Middle frontal gyrus (tissue), 1 donor: ENCODE measurements at regions not wholly inside any gene's neighbourhood (a gene's known extent, or its start where the extent isn't known, plus 50 kb on each side); places are given as distances from the start of the nearest gene placed in this dataset.

Experiments used
- DNase-seq: peaks from one replicate; pipeline ENCODE4 v3.0.0-alpha.2; 2015; ENCODE audit warnings: low spot score; ENCODE audit errors: extremely low spot score

- no peak for DNase-seq
Measured at GRCh38 chr18:37764541-37765288, 199.1 kb upstream of the CELF4 start.

GRCh38 chr18:37762076-37762621, 196.6 kb upstream of the CELF4 start:
- DNase-seq = peak; percentile 8

- DNase-seq = no peak
Measured at GRCh38 chr18:37754141-37754540, 188.5 kb upstream of the CELF4 start.

- DNase-seq = no peak
Measured at GRCh38 chr18:37742436-37742835, 176.8 kb upstream of the CELF4 start.

GRCh38 chr18:37741032-37741623, 175.5 kb upstream of the CELF4 start:
- DNase-seq = no peak

GRCh38 chr18:37734406-37734805, 168.8 kb upstream of the CELF4 start:
- no peak for DNase-seq

- no peak for DNase-seq
Measured at GRCh38 chr18:37729716-37730115, 164.1 kb upstream of the CELF4 start.

GRCh38 chr18:37724206-37724605, 158.6 kb upstream of the CELF4 start:
- DNase-seq = no peak

GRCh38 chr18:37721544-37722522, 156.2 kb upstream of the CELF4 start:
- no peak for DNase-seq

- no peak for DNase-seq
Measured at GRCh38 chr18:37720663-37721062, 155.1 kb upstream of the CELF4 start.

- DNase-seq = no peak
Measured at GRCh38 chr18:37717656-37718055, 152.1 kb upstream of the CELF4 start.

- DNase-seq = no peak
Measured at GRCh38 chr18:37717098-37717497, 151.5 kb upstream of the CELF4 start.

GRCh38 chr18:37716106-37716735, 150.6 kb upstream of the CELF4 start:
- DNase-seq = no peak

- no peak for DNase-seq
Measured at GRCh38 chr18:37714691-37715090, 149.1 kb upstream of the CELF4 start.

GRCh38 chr18:37712776-37713175, 147.2 kb upstream of the CELF4 start:
- DNase-seq = no peak

- DNase-seq = no peak
Measured at GRCh38 chr18:37711766-37712505, 146.3 kb upstream of the CELF4 start.

GRCh38 chr18:37710726-37711125, 145.1 kb upstream of the CELF4 start:
- DNase-seq = no peak

- DNase-seq = no peak
Measured at GRCh38 chr18:37709740-37710139, 144.1 kb upstream of the CELF4 start.

GRCh38 chr18:37705016-37705415, 139.4 kb upstream of the CELF4 start:
- no peak for DNase-seq

GRCh38 chr18:37702841-37703240, 137.2 kb upstream of the CELF4 start:
- no peak for DNase-seq

GRCh38 chr18:37701967-37702366, 136.4 kb upstream of the CELF4 start:
- DNase-seq = no peak
